Endothelial cell of umbilical vein (primary cell): ENCODE measurements at regions not wholly inside any gene's neighbourhood (a gene's known extent, or its start where the extent isn't known, plus 50 kb on each side); places are given as distances from the start of the nearest gene placed in this dataset.

Experiments used
- BruUV-seq: library from RNA; stranded (reverse); fragments of 400-500 nt; replicated peaks from 2 replicates; lab custom pipeline; 2021; lab: Mats Ljungman, UMichigan
- CTCF ChIA-PET: fragments of 300-600, 350-600 bp; sonication (Branson Sonifier 250); formaldehyde crosslinking; loops from one replicate; lab custom pipeline; 2021; ENCODE audit warnings: antibody characterized with exemption, inconsistent platforms; lab: Charles Lee
- POLR2A ChIA-PET: fragments of 300-600, 350-600 bp; sonication (Branson Sonifier 250); formaldehyde crosslinking; loops from one replicate; lab custom pipeline; 2021; ENCODE audit warnings: antibody characterized with exemption, inconsistent platforms; lab: Charles Lee
- DNase-seq: peaks from one replicate; pipeline ENCODE4 v3.0.0-alpha.2; 2011; ENCODE audit warnings: low read depth, low spot score
- FAIRE-seq: peaks from 2 replicates; lab custom pipeline; 2011; peaks lifted over from hg19 to GRCh38; lab: Jason Lieb, UNC
- H2AFZ ChIP-seq: 2 replicates; pipeline ENCODE4 v1.6.0; 2012; ENCODE audit warnings: low read depth, low read length, control low read depth, inconsistent platforms
- H3K27ac ChIP-seq: 2 replicates; pipeline ENCODE4 v1.5.1; 2011; ENCODE audit warnings: low read depth, mild to moderate bottlenecking, control low read depth, low read length, moderate library complexity; ENCODE audit not compliant: insufficient read depth
- H3K27me3 ChIP-seq, 2 experiments: 2 replicates each; pipeline versions ENCODE4 v1.6.0 to v1.6.1; 2011; ENCODE audit warnings: low read length in 2 of 2, mixed read lengths in 1 of 2; ENCODE audit not compliant: control insufficient read depth in 2 of 2, insufficient read depth in 2 of 2
- H3K36me3 ChIP-seq, 2 experiments: 2 replicates in 1 of 2; 3 replicates in 1 of 2; pipeline ENCODE4 v1.5.1; 2011; ENCODE audit warnings: low read length in 2 of 2, mild to moderate bottlenecking in 1 of 2, moderate library complexity in 1 of 2; ENCODE audit not compliant: control insufficient read depth in 2 of 2, insufficient read depth in 2 of 2; ENCODE audit errors: extremely low read depth in 1 of 2
- H3K4me1 ChIP-seq: 3 replicates; pipeline ENCODE4 v1.5.1; 2011; ENCODE audit warnings: mild to moderate bottlenecking, low read length; ENCODE audit not compliant: control insufficient read depth, insufficient read depth; ENCODE audit errors: extremely low read depth
- H3K4me2 ChIP-seq: 2 replicates; pipeline ENCODE4 v1.6.1; 2011; ENCODE audit warnings: low read length, control low read depth, mixed read lengths; ENCODE audit not compliant: insufficient read depth
- H3K4me3 ChIP-seq, 3 experiments: fragments of 200-600 bp in 1 of 3; sonication (generic), shearing (Covaris generic) in 1 of 3; replicated peaks in 1 of 3; 2 replicates each; pipeline ENCODE4 v1.5.1; 2011 to 2016; ENCODE audit warnings: control low read depth in 3 of 3, low read length in 3 of 3, mild to moderate bottlenecking in 2 of 3, inconsistent platforms in 1 of 3, low read depth in 1 of 3, moderate library complexity in 1 of 3; ENCODE audit not compliant: insufficient read depth in 1 of 3
- H3K79me2 ChIP-seq: 2 replicates; pipeline ENCODE4 v1.6.0; 2012; ENCODE audit warnings: low read length, inconsistent platforms; ENCODE audit not compliant: control insufficient read depth, insufficient read depth
- H3K9ac ChIP-seq: replicated peaks from 2 replicates; pipeline ENCODE3; 2011; ENCODE audit warnings: low read length, control low read depth; ENCODE audit not compliant: insufficient read depth; ENCODE audit errors: extremely low read depth
- H3K9me1 ChIP-seq: replicated peaks from 3 replicates; pipeline ENCODE4 v1.6.0; 2011; ENCODE audit warnings: mild to moderate bottlenecking, low read length; ENCODE audit not compliant: control insufficient read depth, insufficient read depth; ENCODE audit errors: extremely low read depth
- H3K9me3 ChIP-seq: replicated peaks from 2 replicates; pipeline ENCODE4 v1.5.1; 2012; ENCODE audit warnings: low read length, inconsistent platforms; ENCODE audit not compliant: control insufficient read depth, insufficient read depth
- H4K20me1 ChIP-seq: replicated peaks from 2 replicates; pipeline ENCODE3; 2011; ENCODE audit warnings: mild to moderate bottlenecking, low read length; ENCODE audit not compliant: control insufficient read depth, insufficient read depth; ENCODE audit errors: extremely low read depth
- CTCF ChIP-seq, 2 donors: IDR thresholded peaks; 1 replicate in 1 of 2; 2 replicates in 1 of 2; pipeline ENCODE4 v1.5.1; 2011; ENCODE audit warnings: low read length in 2 of 2, mild to moderate bottlenecking in 2 of 2, moderate library complexity in 2 of 2, control low read depth in 1 of 2, inconsistent platforms in 1 of 2, low read depth in 1 of 2; ENCODE audit not compliant: insufficient read depth in 1 of 2; ENCODE audit errors: extremely low read depth in 1 of 2
- EZH2 ChIP-seq: IDR thresholded peaks from 2 replicates; pipeline ENCODE4 v1.6.1; 2012; ENCODE audit warnings: borderline replicate concordance, low read depth, mild to moderate bottlenecking, moderate library complexity, low read length, inconsistent platforms; ENCODE audit not compliant: severe bottlenecking
- FOS ChIP-seq: IDR thresholded peaks from 2 replicates; pipeline ENCODE4 v1.6.1; 2011; ENCODE audit warnings: mild to moderate bottlenecking, low read length, moderate library complexity, borderline replicate concordance; ENCODE audit not compliant: insufficient read depth
- GATA2 ChIP-seq: IDR thresholded peaks from 2 replicates; pipeline ENCODE4 v1.7.0; 2011; ENCODE audit warnings: low read depth, mild to moderate bottlenecking, moderate library complexity, mixed read lengths, low read length; ENCODE audit not compliant: insufficient read length, insufficient read depth
- JUN ChIP-seq: IDR thresholded peaks from 2 replicates; pipeline ENCODE4 v1.6.1; 2011; ENCODE audit warnings: borderline replicate concordance, low read depth; ENCODE audit not compliant: insufficient read length, insufficient read depth
- MAX ChIP-seq: IDR thresholded peaks from 2 replicates; pipeline ENCODE4 v1.6.1; 2011; ENCODE audit not compliant: insufficient read depth, insufficient read length
- MYC ChIP-seq: IDR thresholded peaks from one replicate; pipeline ENCODE4 v1.6.1; 2011; ENCODE audit warnings: mild to moderate bottlenecking, low read depth, low read length
- POLR2A ChIP-seq: IDR thresholded peaks from 2 replicates; pipeline ENCODE4 v1.6.1; 2012; ENCODE audit warnings: low read depth, mild to moderate bottlenecking, control low read depth, low read length
- POLR2AphosphoS5 ChIP-seq: IDR thresholded peaks from 2 replicates; pipeline ENCODE4 v1.6.1; 2012; ENCODE audit warnings: low read depth, mild to moderate bottlenecking, control low read depth, low read length, moderate library complexity; ENCODE audit not compliant: insufficient read depth
- dilution Hi-C: fragments of 300-500 bp; cut with MboI; formaldehyde crosslinking; loops from one replicate; pipeline ENCODE4 v1.15.0; 2019; ENCODE audit warnings: low sequenced_read_pairs; ENCODE audit not compliant: extremely low pct_ligation_motif_present
- intact Hi-C: fragments of 100-400 bp; cut with micrococcal nuclease; formaldehyde crosslinking; loops from one replicate; pipeline ENCODE4 v1.10.0; 2022

- Histone ChIP-seq H3K4me3 (no peak overlapping the region), H3K27ac (no peak overlapping the region), H3K9me3 (no peaks in the 10 kb centered on the region), H3K4me1 (no peaks in the 10 kb centered on the region), H3K4me2 (no peak overlapping the region), H3K9me1 (no peaks in the 10 kb centered on the region), H2AFZ (no peak overlapping the region), H3K36me3 (no peaks in the 10 kb centered on the region), H3K79me2 (no peaks in the 10 kb centered on the region), H3K9ac (no peak overlapping the region), H3K27me3 (no peaks in the 10 kb centered on the region), H4K20me1 (no peaks in the 10 kb centered on the region)
- DNase-seq: no peak
- CTCF ChIA-PET: no interaction called here
- TF ChIP-seq POLR2A (no peak), MYC (no peak), POLR2AphosphoS5 (no peak), MAX (no peak), GATA2 (no peak), JUN (no peak), FOS (no peak), CTCF (IDR thresholded peaks at IDR 0.05; ENCODE audit: extremely low read depth in 1 of 2, insufficient read depth in 1 of 2, low read depth in 1 of 2, low read length in 2 of 2) (no peak), EZH2 (no peak)
- intact Hi-C loops: no loop called here
- FAIRE-seq: no peak
- BruUV-seq: no TSS peak
- dilution Hi-C loops: no loop called here
- POLR2A ChIA-PET: interaction anchor here (0.7 kb wide), 1 partner anchor 46 kb away, joined by 5 read pairs; no protein-coding TSS in a partner anchor
These were observed 108.1 kb upstream of the GJB6 start for GRCh38 chr13:20340136-20340758.
